Stimulated activated effector memory CD8-positive, alpha-beta T cell treated with anti-CD3 and anti-CD28 coated beads, Interleukin-12 subunit alpha, Interleukin-12 subunit beta, amount 100 ng/mL, for 72 hours (primary cell): ENCODE measurements at regions not wholly inside any gene's neighbourhood (a gene's known extent, or its start where the extent isn't known, plus 50 kb on each side); places are given as distances from the start of the nearest gene placed in this dataset.

ENCODE experiments used
- ATAC-seq: fragments of 150-1000 bp; cut with Tn5 transposase; 2 replicates; pipeline ENCODE4 v1.10.0; 2021
- DNase-seq, 2 donors: peaks; one replicate each; pipeline ENCODE4 v3.0.0; 2021 to 2022; ENCODE audit warnings: low spot score in 2 of 2
- H3K27ac Mint-ChIP-seq: one replicate; pipeline ENCODE4 v1.8.0; 2022; ENCODE audit warnings: mild to moderate bottlenecking, mixed read lengths
- H3K36me3 Mint-ChIP-seq: one replicate; pipeline ENCODE4 v1.8.0; 2022; ENCODE audit warnings: mild to moderate bottlenecking, mixed read lengths
- H3K4me1 Mint-ChIP-seq: one replicate; pipeline ENCODE4 v1.8.0; 2022; ENCODE audit warnings: mixed read lengths
- H3K4me3 Mint-ChIP-seq: one replicate; pipeline ENCODE4 v1.8.0; 2022; ENCODE audit warnings: mild to moderate bottlenecking, mixed read lengths
- H3K9me3 Mint-ChIP-seq: one replicate; pipeline ENCODE4 v1.8.0; 2022; ENCODE audit warnings: mixed read lengths

GRCh38 chr4:38354421-38354820 is 309.6 kb upstream of the KLF3 start:
- Mint-ChIP-seq H3K36me3 (no peaks in the 10 kb centered on the region), H3K27ac (no peak overlapping the region), H3K9me3 (peaks cover 13% of the 10 kb centered on the region), H3K4me1 (peaks cover 4% of the 10 kb centered on the region), H3K4me3 (no peak overlapping the region)
- ATAC-seq (no peak), DNase-seq (no peak)

- DNase-seq (no peak), ATAC-seq (no peak)
- H3K9me3 Mint-ChIP-seq = peaks cover 13% of the 10 kb centered on the region
- H3K4me3 Mint-ChIP-seq = no peak overlapping the region
- H3K27ac Mint-ChIP-seq = no peak overlapping the region
- H3K36me3 Mint-ChIP-seq = no peaks in the 10 kb centered on the region
- H3K4me1 Mint-ChIP-seq = peaks cover 8% of the 10 kb centered on the region
These were observed 309.1 kb upstream of the KLF3 start for GRCh38 chr4:38354872-38355271.

GRCh38 chr4:38356686-38357085 is 307.3 kb upstream of the KLF3 start:
- DNase-seq = no peak
- Mint-ChIP-seq H3K27ac (no peak overlapping the region), H3K9me3 (peaks cover 1% of the 10 kb centered on the region), H3K4me3 (no peak overlapping the region), H3K4me1 (peaks cover 9% of the 10 kb centered on the region), H3K36me3 (no peaks in the 10 kb centered on the region)
- ATAC-seq = no peak

GRCh38 chr4:38357546-38357945 is 306.5 kb upstream of the KLF3 start:
- H3K27ac Mint-ChIP-seq = no peak overlapping the region
- no peak for ATAC-seq
- H3K4me3 Mint-ChIP-seq = no peak overlapping the region
- H3K9me3 Mint-ChIP-seq = no peaks in the 10 kb centered on the region
- DNase-seq = no peak
- peaks cover 9% of the 10 kb centered on the region for H3K4me1 Mint-ChIP-seq
- H3K36me3 Mint-ChIP-seq = no peaks in the 10 kb centered on the region

GRCh38 chr4:38359113-38359512 is 304.9 kb upstream of the KLF3 start:
- Mint-ChIP-seq H3K4me3 (no peak overlapping the region), H3K27ac (no peak overlapping the region), H3K9me3 (no peaks in the 10 kb centered on the region), H3K4me1 (peaks cover 9% of the 10 kb centered on the region), H3K36me3 (no peaks in the 10 kb centered on the region)
- DNase-seq (no peak), ATAC-seq (peak; percentile 48)

- Mint-ChIP-seq H3K9me3 (no peaks in the 10 kb centered on the region), H3K27ac (no peak overlapping the region), H3K4me1 (peaks cover 9% of the 10 kb centered on the region), H3K4me3 (no peak overlapping the region), H3K36me3 (no peaks in the 10 kb centered on the region)
- ATAC-seq (no peak), DNase-seq (no peak)
These were observed 303.8 kb upstream of the KLF3 start for GRCh38 chr4:38360201-38360600.

GRCh38 chr4:38364383-38364963 is 299.5 kb upstream of the KLF3 start:
- DNase-seq (no peak), ATAC-seq (no peak)
- no peak overlapping the region for H3K27ac Mint-ChIP-seq
- H3K4me3 Mint-ChIP-seq = no peak overlapping the region
- H3K4me1 Mint-ChIP-seq = peaks cover 11% of the 10 kb centered on the region
- H3K36me3 Mint-ChIP-seq = no peaks in the 10 kb centered on the region
- H3K9me3 Mint-ChIP-seq = no peaks in the 10 kb centered on the region

- Mint-ChIP-seq H3K27ac (no peak overlapping the region), H3K9me3 (no peaks in the 10 kb centered on the region), H3K36me3 (no peaks in the 10 kb centered on the region), H3K4me3 (no peak overlapping the region), H3K4me1 (peaks cover 7% of the 10 kb centered on the region)
- ATAC-seq (no peak), DNase-seq (no peak)
These were observed 298.7 kb upstream of the KLF3 start for GRCh38 chr4:38365261-38365660.

- DNase-seq = no peak
- Mint-ChIP-seq H3K4me1 (peaks cover 7% of the 10 kb centered on the region), H3K4me3 (no peak overlapping the region), H3K9me3 (no peaks in the 10 kb centered on the region), H3K36me3 (no peaks in the 10 kb centered on the region), H3K27ac (no peak overlapping the region)
- no peak for ATAC-seq
These were observed 298.2 kb upstream of the KLF3 start for GRCh38 chr4:38365748-38366310.

- Mint-ChIP-seq H3K36me3 (no peaks in the 10 kb centered on the region), H3K9me3 (no peaks in the 10 kb centered on the region), H3K4me1 (peaks cover 13% of the 10 kb centered on the region), H3K4me3 (no peak overlapping the region), H3K27ac (no peak overlapping the region)
- ATAC-seq (no peak), DNase-seq (no peak)
These were observed 297.5 kb upstream of the KLF3 start for GRCh38 chr4:38366456-38366855.

GRCh38 chr4:38366997-38367396 is 297.0 kb upstream of the KLF3 start:
- DNase-seq (no peak), ATAC-seq (no peak)
- H3K4me1 Mint-ChIP-seq = peaks cover 18% of the 10 kb centered on the region
- no peak overlapping the region for H3K27ac Mint-ChIP-seq
- H3K9me3 Mint-ChIP-seq = no peaks in the 10 kb centered on the region
- no peak overlapping the region for H3K4me3 Mint-ChIP-seq
- H3K36me3 Mint-ChIP-seq = no peaks in the 10 kb centered on the region

GRCh38 chr4:38367642-38368174 is 296.3 kb upstream of the KLF3 start:
- no peak for DNase-seq

GRCh38 chr4:38368613-38369012 is 295.4 kb upstream of the KLF3 start:
- DNase-seq (no peak), ATAC-seq (peak; percentile 42)
- Mint-ChIP-seq H3K4me1 (peaks cover 19% of the 10 kb centered on the region), H3K4me3 (no peak overlapping the region), H3K27ac (no peak overlapping the region), H3K9me3 (peaks cover 3% of the 10 kb centered on the region), H3K36me3 (no peaks in the 10 kb centered on the region)

More at GRCh38 chr4:38367642-38368174, 296.3 kb upstream of the KLF3 start:
- peaks cover 3% of the 10 kb centered on the region for H3K9me3 Mint-ChIP-seq
- no peaks in the 10 kb centered on the region for H3K36me3 Mint-ChIP-seq
- H3K4me1 Mint-ChIP-seq = peaks cover 19% of the 10 kb centered on the region
- no peak for ATAC-seq
- H3K27ac Mint-ChIP-seq = no peak overlapping the region
- H3K4me3 Mint-ChIP-seq = no peak overlapping the region

GRCh38 chr4:38371391-38371851 is 292.6 kb upstream of the KLF3 start:
- DNase-seq = no peak

GRCh38 chr4:38373375-38373774 is 290.6 kb upstream of the KLF3 start:
- H3K36me3 Mint-ChIP-seq = no peaks in the 10 kb centered on the region
- H3K4me3 Mint-ChIP-seq = no peak overlapping the region
- peaks cover 6% of the 10 kb centered on the region for H3K9me3 Mint-ChIP-seq
- DNase-seq (no peak), ATAC-seq (no peak)
- peaks cover 18% of the 10 kb centered on the region for H3K4me1 Mint-ChIP-seq
- no peak overlapping the region for H3K27ac Mint-ChIP-seq

More at GRCh38 chr4:38371391-38371851, 292.6 kb upstream of the KLF3 start:
- ATAC-seq = no peak
- Mint-ChIP-seq H3K36me3 (no peaks in the 10 kb centered on the region), H3K27ac (no peak overlapping the region), H3K9me3 (peaks cover 3% of the 10 kb centered on the region), H3K4me1 (peaks cover 19% of the 10 kb centered on the region), H3K4me3 (no peak overlapping the region)

GRCh38 chr4:38377195-38377594 is 286.8 kb upstream of the KLF3 start:
- peaks cover 6% of the 10 kb centered on the region for H3K9me3 Mint-ChIP-seq
- no peaks in the 10 kb centered on the region for H3K4me1 Mint-ChIP-seq
- H3K4me3 Mint-ChIP-seq = no peak overlapping the region
- ATAC-seq = no peak
- H3K27ac Mint-ChIP-seq = no peak overlapping the region
- DNase-seq = no peak
- H3K36me3 Mint-ChIP-seq = no peaks in the 10 kb centered on the region
